ENCODE measurements at regions not wholly inside any gene's neighbourhood (a gene's known extent, or its start where the extent isn't known, plus 50 kb on each side); places are given as distances from the start of the nearest gene placed in this dataset.

DNA sequence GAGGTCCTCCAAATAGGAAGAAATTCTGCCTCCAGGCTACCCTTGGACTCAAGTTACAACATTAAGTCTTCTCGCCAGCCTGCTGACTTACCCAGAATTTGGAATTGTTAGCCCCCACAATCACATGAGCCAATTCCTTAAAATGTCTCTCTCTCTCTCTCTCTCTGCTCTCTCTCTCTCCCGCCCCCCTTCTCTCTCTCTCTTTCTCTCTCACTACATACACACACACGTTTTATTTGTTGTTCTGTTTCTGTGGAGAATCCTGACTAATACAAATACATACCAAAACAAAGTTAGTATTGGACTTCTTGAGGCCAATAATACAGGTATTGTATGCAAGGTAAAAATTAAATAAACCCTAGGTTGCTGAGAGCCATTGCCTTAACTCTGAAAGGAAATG is 72.1 kb downstream of the TNFSF18 start:
- no peak for TF ChIP-seq SP1 (IDR thresholded peaks at IDR 0.05; ENCODE audit: low read depth)
- TF ChIP-seq, protein P1, sequence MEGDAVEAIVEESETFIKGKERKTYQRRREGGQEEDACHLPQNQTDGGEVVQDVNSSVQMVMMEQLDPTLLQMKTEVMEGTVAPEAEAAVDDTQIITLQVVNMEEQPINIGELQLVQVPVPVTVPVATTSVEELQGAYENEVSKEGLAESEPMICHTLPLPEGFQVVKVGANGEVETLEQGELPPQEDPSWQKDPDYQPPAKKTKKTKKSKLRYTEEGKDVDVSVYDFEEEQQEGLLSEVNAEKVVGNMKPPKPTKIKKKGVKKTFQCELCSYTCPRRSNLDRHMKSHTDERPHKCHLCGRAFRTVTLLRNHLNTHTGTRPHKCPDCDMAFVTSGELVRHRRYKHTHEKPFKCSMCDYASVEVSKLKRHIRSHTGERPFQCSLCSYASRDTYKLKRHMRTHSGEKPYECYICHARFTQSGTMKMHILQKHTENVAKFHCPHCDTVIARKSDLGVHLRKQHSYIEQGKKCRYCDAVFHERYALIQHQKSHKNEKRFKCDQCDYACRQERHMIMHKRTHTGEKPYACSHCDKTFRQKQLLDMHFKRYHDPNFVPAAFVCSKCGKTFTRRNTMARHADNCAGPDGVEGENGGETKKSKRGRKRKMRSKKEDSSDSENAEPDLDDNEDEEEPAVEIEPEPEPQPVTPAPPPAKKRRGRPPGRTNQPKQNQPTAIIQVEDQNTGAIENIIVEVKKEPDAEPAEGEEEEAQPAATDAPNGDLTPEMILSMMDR (IDR thresholded peaks at IDR 0.05 in 2 of 3, conservative IDR thresholded peaks at IDR 0.05 in 1 of 3; ENCODE audit: borderline replicate concordance in 1 of 3, insufficient read depth in 1 of 3, low read depth in 2 of 3, low read length in 2 of 3), result no peak
- TF ChIP-seq POLR2A (IDR thresholded peaks at IDR 0.05; ENCODE audit: borderline replicate concordance, extremely low read depth, insufficient read depth, insufficient read length), result no peak
- TF ChIP-seq POLR2AphosphoS5 (IDR thresholded peaks at IDR 0.05; ENCODE audit: low read depth, low read length), result no peak
- TF ChIP-seq ZNF274 (IDR thresholded peaks at IDR 0.05; ENCODE audit: low read depth, low read length), result no peak
- no peak for TF ChIP-seq EZH2phosphoT487 (IDR thresholded peaks at IDR 0.05; ENCODE audit: borderline replicate concordance)
- TF ChIP-seq, protein P2, sequence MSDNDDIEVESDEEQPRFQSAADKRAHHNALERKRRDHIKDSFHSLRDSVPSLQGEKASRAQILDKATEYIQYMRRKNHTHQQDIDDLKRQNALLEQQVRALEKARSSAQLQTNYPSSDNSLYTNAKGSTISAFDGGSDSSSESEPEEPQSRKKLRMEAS (IDR thresholded peaks at IDR 0.05), result no peak
- no peak for TF ChIP-seq SRF (IDR thresholded peaks at IDR 0.05; ENCODE audit: low read depth)
- TF ChIP-seq RAD21 (IDR thresholded peaks at IDR 0.05; ENCODE audit: low read depth), result no peak
- no peak for TF ChIP-seq EGR1 (IDR thresholded peaks at IDR 0.05; ENCODE audit: low read depth)
- no peak for TF ChIP-seq SIN3A (IDR thresholded peaks at IDR 0.05; ENCODE audit: low read depth)
- TF ChIP-seq, protein P3, sequence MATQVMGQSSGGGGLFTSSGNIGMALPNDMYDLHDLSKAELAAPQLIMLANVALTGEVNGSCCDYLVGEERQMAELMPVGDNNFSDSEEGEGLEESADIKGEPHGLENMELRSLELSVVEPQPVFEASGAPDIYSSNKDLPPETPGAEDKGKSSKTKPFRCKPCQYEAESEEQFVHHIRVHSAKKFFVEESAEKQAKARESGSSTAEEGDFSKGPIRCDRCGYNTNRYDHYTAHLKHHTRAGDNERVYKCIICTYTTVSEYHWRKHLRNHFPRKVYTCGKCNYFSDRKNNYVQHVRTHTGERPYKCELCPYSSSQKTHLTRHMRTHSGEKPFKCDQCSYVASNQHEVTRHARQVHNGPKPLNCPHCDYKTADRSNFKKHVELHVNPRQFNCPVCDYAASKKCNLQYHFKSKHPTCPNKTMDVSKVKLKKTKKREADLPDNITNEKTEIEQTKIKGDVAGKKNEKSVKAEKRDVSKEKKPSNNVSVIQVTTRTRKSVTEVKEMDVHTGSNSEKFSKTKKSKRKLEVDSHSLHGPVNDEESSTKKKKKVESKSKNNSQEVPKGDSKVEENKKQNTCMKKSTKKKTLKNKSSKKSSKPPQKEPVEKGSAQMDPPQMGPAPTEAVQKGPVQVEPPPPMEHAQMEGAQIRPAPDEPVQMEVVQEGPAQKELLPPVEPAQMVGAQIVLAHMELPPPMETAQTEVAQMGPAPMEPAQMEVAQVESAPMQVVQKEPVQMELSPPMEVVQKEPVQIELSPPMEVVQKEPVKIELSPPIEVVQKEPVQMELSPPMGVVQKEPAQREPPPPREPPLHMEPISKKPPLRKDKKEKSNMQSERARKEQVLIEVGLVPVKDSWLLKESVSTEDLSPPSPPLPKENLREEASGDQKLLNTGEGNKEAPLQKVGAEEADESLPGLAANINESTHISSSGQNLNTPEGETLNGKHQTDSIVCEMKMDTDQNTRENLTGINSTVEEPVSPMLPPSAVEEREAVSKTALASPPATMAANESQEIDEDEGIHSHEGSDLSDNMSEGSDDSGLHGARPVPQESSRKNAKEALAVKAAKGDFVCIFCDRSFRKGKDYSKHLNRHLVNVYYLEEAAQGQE (IDR thresholded peaks at IDR 0.05; ENCODE audit: low read depth), result no peak
- no peak for TF ChIP-seq JUND (IDR thresholded peaks at IDR 0.05)
